Naive thymus-derived CD4-positive, alpha-beta T cell (primary cell): ENCODE measurements at regions not wholly inside any gene's neighbourhood (a gene's known extent, or its start where the extent isn't known, plus 50 kb on each side); places are given as distances from the start of the nearest gene placed in this dataset.

Experiments
- ATAC-seq: fragments of 150-1000 bp; cut with Tn5 transposase; 2 replicates; pipeline ENCODE4 v1.10.0; 2021; ENCODE audit warnings: mild to moderate bottlenecking, moderate library complexity
- CTCF ChIA-PET: fragments of 350-600 bp; sonication (Branson Sonifier 250); formaldehyde crosslinking; loops from one replicate; lab custom pipeline; 2021; ENCODE audit warnings: antibody characterized with exemption; lab: Charles Lee
- POLR2A ChIA-PET: fragments of 350-600 bp; sonication (Branson Sonifier 250); formaldehyde crosslinking; loops from one replicate; lab custom pipeline; 2021; ENCODE audit warnings: antibody characterized with exemption, inconsistent platforms; lab: Charles Lee
- DNase-seq, 9 donors: peaks; one replicate each; pipeline versions ENCODE4 v3.0.0 to v3.0.0-alpha.2; 2020 to 2022; ENCODE audit warnings: mixed read lengths in 1 of 9
- H3K27ac ChIP-seq: one replicate; pipeline ENCODE4 v1.7.0; 2013; ENCODE audit warnings: mild to moderate bottlenecking, low read depth, low read length, moderate library complexity
- H3K27me3 ChIP-seq, 2 donors: one replicate each; pipeline ENCODE4 v1.7.0; 2013; ENCODE audit warnings: low read length in 2 of 2, mild to moderate bottlenecking in 2 of 2, moderate library complexity in 2 of 2; ENCODE audit not compliant: control insufficient read depth in 2 of 2, insufficient read depth in 2 of 2
- H3K36me3 ChIP-seq, 3 experiments: 1 replicate in 2 of 3; 2 replicates in 1 of 3; pipeline ENCODE4 v1.7.0; 2013; ENCODE audit warnings: low read length in 3 of 3, mild to moderate bottlenecking in 3 of 3, moderate library complexity in 1 of 3; ENCODE audit not compliant: insufficient read depth in 3 of 3, control insufficient read depth in 2 of 3
- H3K4me1 ChIP-seq, 2 donors: one replicate each; pipeline ENCODE4 v1.7.0; 2013; ENCODE audit warnings: low read length in 2 of 2, mild to moderate bottlenecking in 2 of 2, moderate library complexity in 1 of 2; ENCODE audit not compliant: control insufficient read depth in 2 of 2, insufficient read depth in 2 of 2
- H3K4me3 ChIP-seq: 2 replicates; pipeline ENCODE4 v1.7.0; 2013; ENCODE audit warnings: mild to moderate bottlenecking, low read length
- H3K9me3 ChIP-seq, 3 experiments: 1 replicate in 2 of 3; 2 replicates in 1 of 3; pipeline ENCODE4 v1.7.0; 2013; ENCODE audit warnings: low read length in 3 of 3; ENCODE audit not compliant: control insufficient read depth in 2 of 3
- H3K27ac Mint-ChIP-seq, 9 donors: one replicate each; pipeline ENCODE4 v1.8.0; 2020 to 2022; ENCODE audit warnings: mixed read lengths in 9 of 9, mild to moderate bottlenecking in 8 of 9, moderate library complexity in 5 of 9, inconsistent platforms in 2 of 9
- H3K27me3 Mint-ChIP-seq, 5 donors: one replicate each; pipeline ENCODE4 v1.8.0; 2021 to 2022; ENCODE audit warnings: mixed read lengths in 5 of 5, mild to moderate bottlenecking in 1 of 5
- H3K36me3 Mint-ChIP-seq, 5 donors: one replicate each; pipeline ENCODE4 v1.8.0; 2020 to 2022; ENCODE audit warnings: mixed read lengths in 5 of 5, mild to moderate bottlenecking in 3 of 5, inconsistent platforms in 1 of 5
- H3K4me1 Mint-ChIP-seq, 7 donors: one replicate each; pipeline ENCODE4 v1.8.0; 2020 to 2022; ENCODE audit warnings: mixed read lengths in 7 of 7, mild to moderate bottlenecking in 3 of 7, inconsistent platforms in 1 of 7
- H3K4me3 Mint-ChIP-seq, 10 donors: one replicate each; pipeline ENCODE4 v1.8.0; 2020 to 2022; ENCODE audit warnings: mild to moderate bottlenecking in 10 of 10, mixed read lengths in 10 of 10, moderate library complexity in 6 of 10, inconsistent platforms in 2 of 10
- H3K9me3 Mint-ChIP-seq, 11 donors: one replicate each; pipeline ENCODE4 v1.8.0; 2020 to 2022; ENCODE audit warnings: mixed read lengths in 11 of 11, mild to moderate bottlenecking in 4 of 11, inconsistent platforms in 1 of 11, moderate library complexity in 1 of 11
- intact Hi-C, 2 donors: fragments of 100-400 bp; cut with micrococcal nuclease; formaldehyde crosslinking; loops; one replicate each; pipeline ENCODE4 v1.15.1; 2023

DNA sequence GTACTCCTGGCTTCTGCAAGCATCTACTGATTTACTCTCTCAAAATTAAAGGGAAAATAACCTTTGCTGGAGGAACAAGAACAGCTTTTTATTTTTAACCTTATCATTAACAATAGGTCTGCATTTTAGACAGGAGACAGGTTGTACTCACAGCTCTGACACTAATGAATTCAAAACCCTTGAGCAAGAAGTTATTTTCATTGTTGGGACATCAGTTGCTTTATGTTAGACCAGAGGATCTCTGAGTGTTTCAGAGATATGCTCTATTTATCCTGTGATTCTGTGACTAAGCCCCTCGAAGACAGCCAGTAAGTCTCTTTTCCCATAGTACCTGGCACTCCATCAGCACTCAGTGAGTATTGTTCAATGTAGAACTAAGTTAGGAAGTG, 190.2 kb upstream of the PCSK5 start:
- Mint-ChIP-seq H3K36me3 (no peaks in the 10 kb centered on the region), H3K4me3 (no peak overlapping the region), H3K27me3 (peaks cover 0 to 9% (median 0%) of the 10 kb centered on the region in 5 donors), H3K4me1 (no peaks in the 10 kb centered on the region), H3K27ac (no peak overlapping the region), H3K9me3 (peaks cover 0 to 8% (median 2%) of the 10 kb centered on the region in 11 donors)
- Histone ChIP-seq H3K9me3 (no peaks in the 10 kb centered on the region), H3K36me3 (no peaks in the 10 kb centered on the region), H3K27ac (no peak overlapping the region), H3K27me3 (no peaks in the 10 kb centered on the region), H3K4me1 (no peaks in the 10 kb centered on the region), H3K4me3 (no peak overlapping the region)
- ChIA-PET POLR2A (no interaction called here), CTCF (no interaction called here)
- no peak for ATAC-seq
- DNase-seq = no peak
- intact Hi-C loops = no loop called here

- H3K27ac ChIP-seq = no peak overlapping the region
- H3K4me1 ChIP-seq = no peaks in the 10 kb centered on the region
- DNase-seq (no peak), ATAC-seq (no peak)
- intact Hi-C loops = no loop called here
- H3K4me3 ChIP-seq = no peak overlapping the region
- ChIA-PET POLR2A (no interaction called here), CTCF (no interaction called here)
- no peaks in the 10 kb centered on the region for H3K4me1 Mint-ChIP-seq
- peaks cover 0 to 6% (median 0%) of the 10 kb centered on the region in 5 donors for H3K36me3 Mint-ChIP-seq
- no peaks in the 10 kb centered on the region for H3K36me3 ChIP-seq
- no peaks in the 10 kb centered on the region for H3K9me3 ChIP-seq
- H3K27me3 ChIP-seq = no peaks in the 10 kb centered on the region
- H3K9me3 Mint-ChIP-seq = peaks cover 0 to 9% (median 6%) of the 10 kb centered on the region in 11 donors
- H3K27me3 Mint-ChIP-seq = peaks cover 0 to 19% (median 10%) of the 10 kb centered on the region in 5 donors
- H3K27ac Mint-ChIP-seq = no peak overlapping the region
- H3K4me3 Mint-ChIP-seq = no peak overlapping the region
Observed at GRCh38 chr9:75707191-75707590, 183.3 kb upstream of the PCSK5 start.

- Histone ChIP-seq H3K9me3 (no peaks in the 10 kb centered on the region), H3K27ac (no peak overlapping the region), H3K4me3 (no peak overlapping the region), H3K27me3 (no peaks in the 10 kb centered on the region), H3K4me1 (no peaks in the 10 kb centered on the region), H3K36me3 (no peaks in the 10 kb centered on the region)
- Mint-ChIP-seq H3K4me1 (no peaks in the 10 kb centered on the region), H3K36me3 (peaks cover 0 to 6% (median 0%) of the 10 kb centered on the region in 5 donors), H3K27ac (no peak overlapping the region), H3K27me3 (peaks cover 0 to 19% (median 10%) of the 10 kb centered on the region in 5 donors), H3K4me3 (no peak overlapping the region), H3K9me3 (peaks cover 0 to 9% (median 2%) of the 10 kb centered on the region in 11 donors)
- no peak for ATAC-seq
- ChIA-PET POLR2A (no interaction called here), CTCF (no interaction called here)
- intact Hi-C loops = no loop called here
- no peak for DNase-seq
Observed at GRCh38 chr9:75709698-75710097, 180.8 kb upstream of the PCSK5 start.

- H3K36me3 ChIP-seq = no peaks in the 10 kb centered on the region
- Mint-ChIP-seq H3K36me3 (no peaks in the 10 kb centered on the region), H3K27me3 (peaks cover 0 to 18% (median 7%) of the 10 kb centered on the region in 5 donors), H3K27ac (no peak overlapping the region), H3K9me3 (peaks cover 0 to 2% (median 0%) of the 10 kb centered on the region in 11 donors), H3K4me1 (no peaks in the 10 kb centered on the region), H3K4me3 (no peak overlapping the region)
- ATAC-seq (no peak), DNase-seq (no peak)
- no peak overlapping the region for H3K4me3 ChIP-seq
- no peaks in the 10 kb centered on the region for H3K9me3 ChIP-seq
- POLR2A ChIA-PET = no interaction called here
- CTCF ChIA-PET = no interaction called here
- intact Hi-C loops = no loop called here
- no peak overlapping the region for H3K27ac ChIP-seq
- no peaks in the 10 kb centered on the region for H3K27me3 ChIP-seq
- no peaks in the 10 kb centered on the region for H3K4me1 ChIP-seq
Observed at GRCh38 chr9:75712700-75713099, 177.8 kb upstream of the PCSK5 start.

DNA sequence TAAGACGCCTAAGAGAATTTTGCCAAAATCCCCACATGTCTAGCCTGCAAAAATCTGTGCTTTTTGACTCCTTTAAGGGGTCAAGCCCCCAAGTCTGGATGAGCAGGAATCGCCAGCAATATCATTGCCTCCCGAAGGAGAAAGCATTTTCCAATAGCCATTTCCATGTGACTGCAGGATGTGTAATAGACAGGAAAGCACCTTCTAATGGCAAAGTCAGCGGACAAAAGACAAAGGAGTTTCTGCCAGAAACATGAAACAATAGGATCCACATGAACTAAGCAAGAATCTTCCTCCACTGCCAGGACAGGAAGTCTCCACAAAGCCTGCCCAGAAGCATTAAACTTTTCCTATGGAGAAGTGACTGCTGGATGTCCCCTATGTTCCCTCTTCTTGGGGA, 177.1 kb upstream of the PCSK5 start:
- H3K4me1 Mint-ChIP-seq = no peaks in the 10 kb centered on the region

GRCh38 chr9:75715360-75715759, 175.1 kb upstream of the PCSK5 start:
- ChIA-PET POLR2A (no interaction called here), CTCF (no interaction called here)
- H3K9me3 Mint-ChIP-seq = peaks cover 0 to 2% (median 0%) of the 10 kb centered on the region in 11 donors
- no peaks in the 10 kb centered on the region for H3K36me3 ChIP-seq
- no peak overlapping the region for H3K27ac Mint-ChIP-seq
- no peaks in the 10 kb centered on the region for H3K9me3 ChIP-seq
- no peak overlapping the region for H3K4me3 ChIP-seq
- peaks cover 0 to 21% (median 8%) of the 10 kb centered on the region in 5 donors for H3K27me3 Mint-ChIP-seq
- H3K27me3 ChIP-seq = no peaks in the 10 kb centered on the region
- no peaks in the 10 kb centered on the region for H3K36me3 Mint-ChIP-seq
- H3K4me1 ChIP-seq = no peaks in the 10 kb centered on the region
- no peak overlapping the region for H3K27ac ChIP-seq
- no peak overlapping the region for H3K4me3 Mint-ChIP-seq
- ATAC-seq = no peak
- no peaks in the 10 kb centered on the region for H3K4me1 Mint-ChIP-seq
- intact Hi-C loops = no loop called here
- DNase-seq = no peak

More for the DNA sequence above, 177.1 kb upstream of the PCSK5 start:
- no peak overlapping the region for H3K4me3 Mint-ChIP-seq
- ChIA-PET POLR2A (no interaction called here), CTCF (no interaction called here)
- peaks cover 0 to 2% (median 0%) of the 10 kb centered on the region in 11 donors for H3K9me3 Mint-ChIP-seq
- intact Hi-C loops = no loop called here
- DNase-seq = no peak
- Histone ChIP-seq H3K4me1 (no peaks in the 10 kb centered on the region), H3K36me3 (no peaks in the 10 kb centered on the region), H3K9me3 (no peaks in the 10 kb centered on the region), H3K27me3 (no peaks in the 10 kb centered on the region), H3K27ac (no peak overlapping the region), H3K4me3 (no peak overlapping the region)
- no peak for ATAC-seq
- no peaks in the 10 kb centered on the region for H3K36me3 Mint-ChIP-seq
- H3K27ac Mint-ChIP-seq = no peak overlapping the region
- H3K27me3 Mint-ChIP-seq = peaks cover 0 to 21% (median 7%) of the 10 kb centered on the region in 5 donors

- no peaks in the 10 kb centered on the region for H3K4me1 Mint-ChIP-seq
- H3K9me3 ChIP-seq = no peaks in the 10 kb centered on the region
- H3K27me3 ChIP-seq = no peaks in the 10 kb centered on the region
- no peaks in the 10 kb centered on the region for H3K36me3 Mint-ChIP-seq
- intact Hi-C loops = no loop called here
- DNase-seq (no peak), ATAC-seq (no peak)
- H3K27me3 Mint-ChIP-seq = peaks cover 0 to 20% (median 11%) of the 10 kb centered on the region in 5 donors
- no peaks in the 10 kb centered on the region for H3K9me3 Mint-ChIP-seq
- no peak overlapping the region for H3K4me3 Mint-ChIP-seq
- ChIA-PET POLR2A (no interaction called here), CTCF (no interaction called here)
- no peaks in the 10 kb centered on the region for H3K4me1 ChIP-seq
- H3K36me3 ChIP-seq = no peaks in the 10 kb centered on the region
- no peak overlapping the region for H3K4me3 ChIP-seq
- no peak overlapping the region for H3K27ac Mint-ChIP-seq
- H3K27ac ChIP-seq = no peak overlapping the region
Observed at GRCh38 chr9:75718677-75719076, 171.8 kb upstream of the PCSK5 start.
